Inferior parietal cortex (tissue), 1 donor: ENCODE measurements at regions not wholly inside any gene's neighbourhood (a gene's known extent, or its start where the extent isn't known, plus 50 kb on each side); places are given as distances from the start of the nearest gene placed in this dataset.

ENCODE experiments used
- DNase-seq: peaks from one replicate; pipeline ENCODE4 v3.0.0-alpha.2; 2016; ENCODE audit errors: extremely low spot score

DNA sequence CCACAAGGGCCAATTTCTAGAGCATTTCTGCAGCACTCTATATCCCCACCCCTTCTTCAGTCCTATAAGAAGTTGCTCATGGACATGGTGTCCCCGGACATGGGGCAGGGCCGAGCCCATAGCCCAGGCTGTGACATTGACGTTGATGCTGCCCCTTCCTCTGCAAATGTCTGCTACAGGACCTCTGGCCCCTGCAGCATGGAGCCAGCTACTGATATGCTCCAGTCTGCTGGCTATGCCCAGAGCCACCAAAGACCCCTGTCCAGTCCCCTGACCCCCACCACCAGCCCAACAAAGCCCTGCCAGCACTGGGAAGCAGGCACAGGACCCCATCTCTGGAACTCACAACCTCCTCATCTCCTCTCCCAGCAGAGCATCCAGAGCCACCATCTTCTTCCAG is 120.1 kb upstream of the SMAD3 start:
- DNase-seq, result no peak

DNA sequence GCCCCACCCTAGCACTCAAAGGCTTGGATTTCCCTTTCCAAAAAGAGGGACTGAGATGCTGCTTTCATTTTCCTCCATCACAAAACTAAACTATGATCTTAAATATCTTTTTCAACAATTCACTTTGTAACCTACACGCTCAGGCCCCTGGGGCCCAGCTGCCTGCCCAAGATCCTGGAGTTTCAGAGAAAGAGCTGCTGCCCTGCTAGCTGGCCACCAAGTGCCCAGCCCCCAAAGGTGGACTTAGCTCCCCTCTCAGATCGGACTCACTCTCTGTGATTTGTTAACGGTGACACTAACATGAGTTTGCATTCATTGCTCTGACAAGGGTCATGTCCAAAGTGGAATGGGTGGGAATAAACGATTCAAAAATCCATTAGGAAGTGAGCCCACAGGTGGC is 119.6 kb upstream of the SMAD3 start:
- no peak for DNase-seq

DNA sequence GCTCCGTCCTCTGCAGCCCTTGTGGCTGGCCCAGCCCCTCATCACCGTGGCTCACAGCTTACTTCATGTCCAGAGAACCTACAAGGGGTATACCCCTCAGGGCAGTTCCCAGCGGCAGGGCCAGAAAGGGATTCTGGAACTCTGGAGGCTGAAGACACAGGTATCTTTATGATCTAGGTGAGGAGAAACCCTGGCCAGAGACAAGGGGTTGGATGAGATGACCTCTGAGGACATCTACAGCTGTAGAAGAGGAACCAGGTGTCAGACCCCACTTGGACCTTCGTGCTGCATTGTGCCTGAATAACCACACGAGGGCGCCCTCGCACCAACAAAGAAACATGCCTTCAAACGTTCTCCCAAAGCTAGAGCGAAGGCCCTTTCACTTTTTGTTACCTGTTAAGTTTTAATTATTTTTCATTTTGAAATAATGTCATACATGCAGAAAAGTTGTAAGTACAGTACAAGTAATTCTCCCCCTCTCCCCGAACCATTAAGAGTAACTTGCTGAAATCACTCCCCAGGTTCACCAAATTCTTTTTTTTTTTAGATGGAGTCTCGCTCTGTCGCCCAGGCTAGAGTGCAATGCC is 118.7 kb upstream of the SMAD3 start:
- peak; percentile 83 for DNase-seq

DNA sequence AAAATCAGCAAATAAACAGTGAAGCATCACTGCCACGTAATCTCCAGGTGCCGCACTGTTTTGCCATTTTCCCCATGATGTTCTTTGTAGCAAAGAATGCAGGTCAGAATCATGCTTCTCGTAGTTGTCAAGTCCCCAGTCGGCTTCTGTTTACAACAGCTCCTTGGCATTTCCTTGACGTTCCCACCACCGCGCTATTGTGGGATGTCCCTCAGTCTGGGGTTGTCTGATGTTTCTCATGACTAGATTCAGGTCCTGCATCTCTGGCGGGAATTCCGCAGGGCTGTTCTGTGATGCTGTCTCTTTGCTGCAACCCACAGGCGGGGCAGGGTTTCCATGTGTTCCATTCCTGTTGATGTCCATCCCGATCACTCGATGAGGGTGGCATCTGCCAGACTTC is 117.9 kb upstream of the SMAD3 start:
- no peak for DNase-seq

DNA sequence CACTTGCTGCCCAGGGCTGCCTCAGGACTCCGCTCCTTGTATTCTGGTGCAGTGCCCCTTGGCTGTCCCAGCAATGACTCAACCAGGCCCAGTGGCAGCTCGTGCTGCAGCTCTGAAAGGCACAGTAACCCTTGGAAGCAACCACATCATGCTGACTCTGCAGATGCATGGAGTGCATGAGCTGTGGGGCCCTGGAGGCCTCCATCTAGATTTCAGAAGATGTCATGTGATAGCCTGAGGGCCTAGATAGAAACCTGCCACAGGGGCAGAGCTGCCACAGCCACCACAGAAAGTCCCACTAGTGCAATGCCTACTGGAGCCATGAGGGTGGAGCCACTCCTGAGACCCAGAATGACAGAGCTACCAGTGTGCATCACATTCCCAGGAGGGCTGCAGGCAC is 117.1 kb upstream of the SMAD3 start:
- no peak for DNase-seq

DNA sequence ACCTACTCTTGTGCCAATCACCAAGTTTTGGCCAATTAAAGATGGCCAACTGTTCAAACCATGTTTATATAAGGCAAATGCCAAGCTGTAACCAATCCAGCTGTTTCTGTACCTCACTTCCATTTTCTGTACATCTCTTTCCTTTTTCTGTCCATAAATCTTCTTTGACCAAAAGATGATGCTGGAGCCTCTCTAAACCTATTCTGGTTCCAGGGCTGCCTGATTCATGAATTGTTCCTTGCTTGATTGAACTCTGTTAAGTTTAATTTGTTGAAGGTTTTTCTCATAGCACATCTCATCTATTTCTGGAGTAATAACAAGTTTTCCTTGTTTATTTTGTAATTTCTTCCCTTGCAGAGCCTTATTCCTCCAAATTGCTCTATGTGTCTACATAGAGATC is 115.3 kb upstream of the SMAD3 start:
- DNase-seq, result no peak

DNA sequence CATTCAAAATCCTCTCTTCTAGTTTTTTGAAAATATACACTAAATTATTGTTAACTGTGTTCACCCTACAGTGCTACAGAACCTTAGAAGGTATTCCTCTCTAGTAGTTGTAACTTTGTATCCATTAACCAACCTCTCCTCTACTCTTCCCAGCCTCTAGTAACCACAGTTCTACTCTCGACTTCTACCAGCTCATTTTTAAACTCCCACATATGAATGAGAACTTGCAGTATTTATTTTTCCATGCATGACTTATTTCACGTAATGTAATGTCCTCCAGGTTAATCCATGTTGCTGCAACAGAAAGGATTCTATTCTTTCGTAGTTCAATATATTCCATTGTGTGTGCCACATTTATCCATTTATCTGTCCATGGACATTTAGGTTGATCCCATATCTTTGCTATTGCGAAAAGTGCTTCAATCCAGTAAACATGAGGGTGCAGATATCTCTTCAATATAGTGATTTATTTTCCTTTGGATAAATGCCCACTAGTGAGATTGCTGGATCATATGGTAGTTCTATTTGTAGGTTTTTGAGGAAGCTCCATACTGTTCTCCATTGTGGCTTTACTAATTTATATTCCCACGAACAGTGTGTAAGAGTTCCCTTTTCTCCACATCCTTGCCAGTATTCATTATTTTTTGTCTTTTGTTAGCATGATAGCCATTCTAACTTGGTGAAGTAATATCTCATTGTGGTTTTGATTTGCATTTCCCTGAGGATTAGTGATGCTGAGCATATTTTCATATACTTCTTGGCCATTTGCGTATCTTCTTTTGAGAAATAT is 113.7 kb upstream of the SMAD3 start:
- DNase-seq, result no peak

DNA sequence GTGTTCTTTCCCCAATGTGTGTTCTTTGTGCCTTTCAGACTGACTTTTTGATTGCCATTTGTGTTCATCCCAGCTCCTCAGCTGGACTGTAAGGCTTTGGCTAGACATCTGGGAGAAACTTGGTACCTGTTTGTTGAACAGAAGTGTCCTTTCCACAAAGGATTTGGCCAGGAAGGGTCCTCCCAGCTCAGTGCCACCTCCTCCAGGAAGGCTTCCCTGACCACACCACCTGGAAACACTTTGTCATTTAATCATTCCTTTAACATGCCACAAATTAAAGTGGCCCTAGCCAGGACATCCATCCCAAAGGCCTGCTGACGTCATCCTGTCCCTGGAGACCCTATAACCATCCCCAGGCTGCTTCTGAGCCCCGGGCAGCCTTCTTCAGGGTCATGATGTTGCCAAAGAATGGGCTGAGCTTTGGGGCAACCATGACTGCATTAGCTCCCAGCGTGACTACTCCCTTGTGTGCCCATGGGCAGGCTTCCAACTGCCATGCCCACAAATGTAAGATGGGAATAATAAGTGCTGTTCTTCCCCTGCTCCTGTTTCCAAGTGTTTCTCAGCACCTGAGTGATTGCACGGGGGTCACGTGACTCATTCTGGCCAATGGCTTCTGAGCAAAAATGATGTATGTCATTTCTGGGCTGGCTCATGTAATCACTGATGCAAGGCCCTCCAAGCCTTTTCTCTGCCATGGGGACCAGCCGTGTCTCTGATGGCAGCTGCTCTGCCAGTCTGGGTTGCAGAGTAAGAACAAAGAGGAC is 112.5 kb upstream of the SMAD3 start:
- no peak for DNase-seq

DNA sequence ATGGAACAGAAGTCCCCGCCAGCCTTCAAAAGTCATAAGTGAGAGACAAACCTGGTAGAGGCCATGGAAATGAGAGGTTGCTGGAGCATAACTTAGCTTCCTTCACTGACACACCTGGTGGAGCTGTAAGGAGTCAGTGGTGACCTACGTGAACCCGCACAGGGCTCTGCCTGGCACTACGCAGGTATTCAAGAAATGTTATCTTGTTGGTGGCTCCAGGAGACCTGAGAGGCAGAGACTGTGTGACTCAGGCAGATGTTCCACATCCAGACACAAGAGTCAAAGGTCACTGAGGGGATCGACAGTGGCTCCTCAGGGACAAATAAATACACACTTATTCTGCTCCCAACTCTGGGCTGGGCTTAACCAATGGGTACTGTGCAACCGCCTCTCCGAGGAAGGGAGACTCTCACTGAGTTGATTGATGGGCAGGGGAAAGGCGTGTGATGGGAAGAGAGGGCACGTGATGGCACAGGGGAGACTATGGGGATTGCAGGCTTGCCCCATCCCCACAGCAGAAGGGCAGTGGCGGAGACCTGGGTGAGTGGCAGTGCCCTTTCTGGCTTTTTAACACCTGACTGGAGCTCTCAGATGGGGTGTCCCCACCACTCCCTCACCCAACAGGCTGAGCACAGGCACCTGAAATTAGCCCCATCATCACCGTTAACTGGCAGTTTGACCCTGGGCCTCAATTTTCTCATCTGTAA is 111.7 kb upstream of the SMAD3 start:
- no peak for DNase-seq

DNA sequence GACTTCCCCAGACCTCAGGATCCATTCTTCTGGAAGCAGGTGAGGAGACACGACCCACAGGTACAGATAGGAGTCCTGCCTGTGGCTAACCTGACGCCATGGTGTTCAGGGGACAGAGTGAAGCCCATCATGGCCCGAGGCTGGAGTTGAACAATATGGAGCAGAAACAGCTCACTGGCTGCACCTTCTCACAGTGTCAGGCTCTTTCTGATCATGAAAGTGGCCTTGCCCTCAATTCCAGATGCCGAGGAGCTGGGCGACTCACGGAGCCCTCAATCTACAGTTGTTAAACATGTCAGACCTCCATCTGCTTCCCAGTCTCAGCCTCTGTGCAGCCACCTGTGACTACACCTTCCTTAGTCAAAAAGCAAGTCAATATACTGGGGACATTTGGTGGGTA is 110.8 kb upstream of the SMAD3 start:
- no peak for DNase-seq

DNA sequence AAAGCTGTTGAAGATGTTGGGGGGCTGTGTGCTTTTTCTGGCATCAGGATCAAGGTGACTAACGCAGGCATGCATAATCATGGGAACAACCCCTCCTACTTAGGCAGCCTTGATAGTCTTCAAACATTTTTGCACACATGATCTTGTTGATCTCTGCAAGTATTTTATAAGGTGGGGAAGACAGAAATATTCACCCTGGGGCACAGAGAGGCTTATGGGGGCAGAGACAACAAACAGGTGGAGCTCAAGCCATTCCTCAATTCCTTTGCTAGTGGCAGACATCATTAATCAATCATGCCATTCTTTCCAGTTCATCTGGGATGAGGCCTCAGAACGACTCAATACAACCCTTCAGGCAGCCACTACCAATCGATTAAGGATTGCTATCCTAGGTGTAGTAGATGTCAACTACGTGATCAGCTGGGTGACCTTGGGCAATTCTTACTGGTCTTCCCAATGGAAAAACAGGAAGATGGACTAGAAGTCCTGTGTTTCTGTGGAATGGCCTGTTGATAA is 110.3 kb upstream of the SMAD3 start:
- no peak for DNase-seq

DNA sequence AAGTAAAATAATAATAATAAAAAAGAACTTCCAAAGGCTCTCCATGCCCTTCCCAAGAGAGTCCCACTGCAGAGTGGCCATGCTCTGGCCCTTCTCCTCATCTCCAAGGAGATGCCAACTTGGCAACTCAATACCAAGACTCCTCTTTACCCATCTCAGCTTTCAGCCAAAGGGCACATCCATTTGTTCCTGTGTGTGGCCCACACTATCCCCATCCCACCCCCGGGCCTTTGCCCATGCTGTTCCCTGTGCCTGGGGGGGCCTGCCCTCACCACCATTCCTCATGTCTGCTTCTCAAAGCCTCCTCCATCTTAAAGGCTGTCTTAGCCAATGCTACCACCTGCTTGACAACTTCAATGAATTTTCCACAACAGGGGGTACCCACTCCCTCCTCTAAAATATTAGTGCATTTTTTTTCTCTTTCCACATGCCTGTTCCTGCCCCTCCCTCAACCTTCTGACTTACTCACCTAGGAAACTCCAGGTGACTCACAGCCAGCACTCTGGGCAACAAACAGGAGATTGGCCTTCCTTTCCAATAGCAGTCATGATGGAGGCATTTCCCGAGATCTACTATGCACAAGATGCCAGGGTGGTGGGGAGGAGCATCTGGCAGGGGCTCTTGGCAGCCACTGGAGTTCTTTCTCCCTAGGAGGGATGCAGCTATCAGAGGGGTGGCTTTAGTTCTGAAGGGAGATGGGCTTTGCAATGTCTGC is 109.4 kb upstream of the SMAD3 start:
- no peak for DNase-seq

DNA sequence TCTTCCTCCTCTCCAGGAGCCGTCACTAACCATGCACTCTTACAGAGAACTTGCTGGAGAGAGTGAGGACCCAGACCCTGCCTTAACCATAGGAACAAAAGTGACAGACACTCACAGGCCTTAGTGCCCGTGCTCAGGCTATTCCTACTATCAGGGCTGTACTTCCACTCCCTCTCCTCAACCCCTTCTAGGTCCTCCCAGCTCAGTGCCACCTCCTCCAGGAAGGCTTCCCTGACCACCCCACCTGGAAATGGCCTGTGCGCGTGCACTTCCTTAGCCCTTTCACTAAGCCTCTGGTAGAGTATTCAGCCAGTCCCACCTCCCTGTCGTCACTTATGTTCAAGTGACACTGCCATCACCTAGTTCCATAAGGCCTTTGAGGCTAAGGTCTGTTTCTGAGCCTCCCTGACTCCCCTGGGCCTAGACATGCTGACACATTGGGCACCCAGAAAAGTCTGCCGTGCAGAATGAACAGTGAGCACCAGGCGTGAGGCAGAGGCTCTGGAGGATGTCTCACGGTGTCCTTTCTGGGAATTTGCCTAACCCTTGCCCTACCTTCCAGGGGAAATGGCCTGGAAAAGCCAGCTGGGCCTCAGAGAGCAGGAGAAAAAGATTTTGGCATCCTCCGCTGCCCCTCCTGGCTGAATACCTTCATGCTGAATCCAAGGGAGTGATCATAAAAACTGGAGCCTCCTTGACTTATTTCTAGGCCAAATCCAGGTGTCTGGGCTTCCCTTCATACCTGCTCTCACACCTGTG is 108.6 kb upstream of the SMAD3 start:
- no peak for DNase-seq

DNA sequence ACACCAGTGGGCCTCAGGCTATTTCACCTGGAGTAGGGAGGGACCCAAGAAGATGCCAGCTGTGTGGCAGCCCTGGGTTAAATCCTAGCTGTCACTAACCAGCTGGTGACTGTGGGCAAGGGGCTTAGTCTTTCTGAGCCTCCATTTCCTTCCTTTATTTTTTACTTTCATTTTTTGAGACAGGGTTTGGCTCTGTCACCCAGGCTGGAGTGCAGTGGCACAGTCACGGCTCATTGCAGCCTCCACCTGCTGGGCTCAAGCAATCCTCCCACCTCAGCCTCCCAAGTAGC is 108.0 kb upstream of the SMAD3 start:
- no peak for DNase-seq

DNA sequence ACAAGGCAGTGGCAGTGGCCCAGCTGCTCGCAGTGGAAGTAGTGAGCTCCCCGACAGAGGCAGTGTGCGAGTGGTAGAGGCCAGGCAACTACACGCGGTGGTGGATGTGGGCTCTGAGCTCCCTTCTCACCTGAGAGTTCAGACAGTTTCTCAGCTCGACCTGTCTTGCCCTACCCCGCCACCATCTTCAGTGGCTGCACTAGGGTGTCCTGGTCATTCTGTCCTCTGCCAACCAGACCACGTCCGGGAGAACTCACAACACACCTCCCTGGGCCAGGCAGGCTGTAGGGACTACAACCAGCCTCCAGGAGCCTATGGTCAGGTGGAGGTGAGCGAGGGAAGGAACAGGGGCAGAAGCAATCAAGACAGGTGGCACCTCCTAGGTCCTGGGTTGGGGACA is 106.3 kb upstream of the SMAD3 start:
- no peak for DNase-seq

DNA sequence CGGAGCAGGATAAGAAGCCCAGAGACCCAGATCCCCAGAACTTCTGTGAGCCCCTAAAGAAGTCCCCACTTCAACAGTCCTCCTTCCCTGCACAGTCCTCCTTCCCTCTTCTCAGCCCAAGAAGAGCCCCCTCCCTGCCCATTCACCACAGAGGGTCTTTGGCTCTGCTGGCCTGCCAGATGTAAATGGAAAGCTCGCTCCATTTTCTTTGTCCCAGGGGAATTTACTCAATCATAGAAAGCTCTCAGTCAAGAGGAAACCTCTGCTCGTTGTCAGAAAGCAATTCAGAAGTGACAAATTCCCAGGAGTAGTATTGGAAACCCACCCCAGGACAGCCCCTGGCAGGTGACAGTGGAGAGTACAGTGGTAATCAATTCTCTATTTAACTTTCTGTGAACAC is 105.5 kb upstream of the SMAD3 start:
- DNase-seq, result no peak

DNA sequence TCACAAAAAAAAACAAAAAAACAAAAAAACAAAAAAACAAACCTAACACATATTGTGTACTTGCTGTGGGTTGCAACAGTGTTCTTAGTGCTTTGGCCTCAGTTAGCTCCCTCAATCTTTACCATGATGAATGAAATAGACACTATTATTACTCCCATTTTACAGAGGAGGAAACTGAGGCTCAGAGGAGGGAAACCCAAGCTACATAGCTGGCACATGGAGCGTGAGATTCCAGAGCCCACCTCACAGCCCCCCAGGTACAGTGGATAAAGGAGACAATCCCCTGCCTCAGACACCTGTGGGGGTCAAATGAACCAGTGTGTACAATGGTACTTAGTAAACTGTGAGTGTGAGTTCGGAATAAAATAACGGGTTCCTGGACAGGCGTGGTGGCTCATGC is 104.9 kb upstream of the SMAD3 start:
- no peak for DNase-seq

DNA sequence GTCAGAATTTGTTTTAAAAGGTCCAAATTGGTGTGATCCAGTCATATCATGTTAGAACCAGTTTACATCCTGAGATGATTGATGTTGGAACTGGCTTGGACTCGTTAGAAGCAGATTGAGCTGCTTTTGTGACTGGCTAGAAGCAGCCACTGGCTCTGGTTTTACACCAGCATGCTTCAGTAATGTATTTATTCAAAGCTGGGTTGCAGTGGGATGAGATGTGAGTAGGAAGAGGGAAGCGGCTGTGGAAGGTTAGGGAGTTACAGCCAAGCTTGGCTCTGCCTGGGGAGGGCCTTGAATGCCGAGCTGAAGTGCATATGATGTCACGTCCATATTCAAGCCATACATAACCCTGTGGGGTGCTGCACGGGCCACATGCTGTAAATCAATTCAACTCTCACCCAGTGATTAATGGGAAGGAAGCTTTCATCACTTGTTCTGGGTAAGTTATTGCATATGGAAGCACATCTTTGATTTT is 104.0 kb upstream of the SMAD3 start:
- DNase-seq, result no peak

DNA sequence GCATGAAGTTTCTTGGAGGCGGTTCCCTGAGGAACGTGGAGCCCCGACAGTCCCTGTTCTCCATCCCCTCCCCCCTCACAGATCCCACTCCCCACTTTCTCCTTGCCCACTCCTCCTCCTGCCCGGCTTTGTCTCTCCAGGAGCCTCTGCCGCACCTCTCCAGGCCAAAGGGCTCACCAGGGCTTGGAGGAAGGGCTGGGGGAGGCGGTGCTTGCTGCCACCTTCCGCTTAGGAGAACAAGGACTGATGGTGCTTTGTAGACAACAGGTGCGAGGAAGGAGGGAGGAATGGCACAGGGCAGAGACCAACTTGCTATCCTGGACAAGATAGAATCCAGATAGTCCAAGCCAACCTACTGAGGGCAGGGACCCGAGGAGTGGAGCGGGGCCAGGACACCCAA is 103.5 kb upstream of the SMAD3 start:
- DNase-seq, result no peak

DNA sequence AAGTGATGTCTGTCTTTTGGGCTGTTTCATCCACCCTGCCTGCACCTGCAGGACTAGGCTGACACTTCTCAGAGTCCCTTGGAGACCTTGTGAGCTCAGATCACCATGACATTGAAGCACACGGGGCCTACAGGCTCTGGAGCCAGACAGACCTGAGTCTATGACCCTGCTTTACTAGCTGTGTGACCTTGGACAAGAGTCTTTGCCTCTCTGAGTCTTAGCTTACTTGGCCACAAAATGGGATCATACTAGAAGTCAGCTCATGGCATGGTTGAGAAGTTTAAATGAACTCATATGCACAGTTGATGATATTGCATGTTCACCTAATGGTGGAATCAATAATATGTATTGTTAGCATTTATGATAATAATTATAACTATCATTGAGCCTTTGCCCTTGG is 102.9 kb upstream of the SMAD3 start:
- no peak for DNase-seq

DNA sequence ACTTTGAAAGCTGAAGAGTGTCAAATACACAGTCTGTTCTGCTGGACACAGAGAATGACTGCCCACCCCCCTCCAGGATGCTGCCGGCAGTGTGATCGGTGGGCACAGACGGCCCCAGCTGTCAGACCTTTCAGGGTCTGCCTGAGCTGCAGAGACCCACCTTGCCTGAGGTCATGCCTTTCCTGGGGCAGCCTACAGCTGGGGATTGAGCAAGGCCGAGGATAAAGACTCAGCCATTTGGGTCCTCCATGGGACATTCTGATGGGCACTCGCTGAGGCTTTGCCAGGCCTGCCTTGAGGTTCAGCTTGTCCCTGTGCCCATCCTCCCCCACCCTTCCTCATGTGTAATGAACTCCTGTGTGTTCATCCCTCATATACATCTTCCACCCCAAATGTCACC is 102.3 kb upstream of the SMAD3 start:
- no peak for DNase-seq
